Panc1 (cell line): ENCODE measurements at regions not wholly inside any gene's neighbourhood (a gene's known extent, or its start where the extent isn't known, plus 50 kb on each side); places are given as distances from the start of the nearest gene placed in this dataset.

Source experiments
- ATAC-seq: fragments of 200-7000 bp; cut with Tn5 transposase; 2 replicates; pipeline ENCODE4 v1.9.1; 2020; ENCODE audit warnings: mild to moderate bottlenecking, moderate library complexity
- BruUV-seq: library from RNA; stranded (reverse); fragments of 400-500 nt; replicated peaks from 2 replicates; lab custom pipeline; 2021; lab: Mats Ljungman, UMichigan
- CTCF ChIA-PET: fragments of 300-600 bp; sonication (Branson Sonifier 250); formaldehyde crosslinking; loops from one replicate; lab custom pipeline; 2022; ENCODE audit warnings: antibody characterized with exemption; lab: Charles Lee
- POLR2A ChIA-PET: fragments of 300-600 bp; sonication (Branson Sonifier 250); formaldehyde crosslinking; loops from one replicate; lab custom pipeline; 2022; ENCODE audit warnings: antibody characterized with exemption; lab: Charles Lee
- DNase-seq: peaks from one replicate; pipeline ENCODE4 v3.0.0-alpha.2; 2010; ENCODE audit warnings: low read depth, low spot score
- H3K27ac ChIP-seq: 2 replicates; pipeline ENCODE4 v1.5.1; 2011; ENCODE audit warnings: mild to moderate bottlenecking, low read length, inconsistent platforms
- H3K27me3 ChIP-seq: fragments of 200-500 bp; sonication (Bioruptor generic); 2 replicates; pipeline ENCODE4 v1.6.0; 2014; ENCODE audit warnings: low read length, inconsistent platforms; ENCODE audit not compliant: control insufficient read depth, insufficient read depth
- H3K36me3 ChIP-seq: fragments of 200-500 bp; sonication (Bioruptor generic); 2 replicates; pipeline ENCODE4 v1.5.1; 2014; ENCODE audit warnings: inconsistent platforms, mild to moderate bottlenecking, low read length, moderate library complexity; ENCODE audit not compliant: control insufficient read depth, insufficient read depth
- H3K4me1 ChIP-seq: 2 replicates; pipeline ENCODE4 v1.5.1; 2011; ENCODE audit warnings: inconsistent platforms, mild to moderate bottlenecking, low read length, moderate library complexity; ENCODE audit not compliant: control insufficient read depth, insufficient read depth
- H3K4me3 ChIP-seq, 2 experiments: 2 replicates each; pipeline ENCODE4 v1.5.1; 2011 to 2012; ENCODE audit warnings: low read depth in 2 of 2, low read length in 2 of 2, mild to moderate bottlenecking in 2 of 2, inconsistent platforms in 1 of 2, moderate library complexity in 1 of 2
- H3K9me3 ChIP-seq: fragments of 200-500 bp; sonication (Bioruptor generic); 2 replicates; pipeline ENCODE4 v1.5.1; 2014; ENCODE audit warnings: low read depth, mild to moderate bottlenecking, inconsistent platforms, low read length, moderate library complexity; ENCODE audit not compliant: control insufficient read depth, insufficient read depth
- POLR2AphosphoS5 ChIP-seq: IDR thresholded peaks from 2 replicates; pipeline ENCODE4 v1.6.1; 2012; ENCODE audit warnings: mild to moderate bottlenecking, low read depth, low read length, moderate library complexity
- SIN3A ChIP-seq: IDR thresholded peaks from 2 replicates; pipeline ENCODE4 v1.6.1; 2012; ENCODE audit warnings: low read depth, mild to moderate bottlenecking, low read length, moderate library complexity, borderline replicate concordance; ENCODE audit not compliant: insufficient read depth
- TCF7L2 ChIP-seq: IDR thresholded peaks from 2 replicates; pipeline ENCODE4 v1.6.1; 2011; ENCODE audit warnings: mild to moderate bottlenecking, low read depth, low read length, inconsistent platforms
- in situ Hi-C: cut with HindIII; loops from 2 replicates; pipeline ENCODE4 v1.10.0; 2016; ENCODE audit warnings: low sequenced_read_pairs, low pct_unique_long_range_greater_than_20kb
- intact Hi-C: fragments of 100-400 bp; cut with micrococcal nuclease; formaldehyde crosslinking; loops from one replicate; pipeline ENCODE4 v1.10.0; 2022; ENCODE audit not compliant: unreplicated experiment
- TF ChIP-seq, protein P1 (sequence below): fragments of 450-650 bp; IDR thresholded peaks from 2 replicates; pipeline ENCODE4 v1.5.1; 2017; ENCODE audit warnings: mild to moderate bottlenecking
- TF ChIP-seq, protein P2 (sequence below), 2 experiments: IDR thresholded peaks; 2 replicates each; pipeline ENCODE4 v1.6.1; 2011 to 2012; ENCODE audit warnings: low read depth in 2 of 2, control low read depth in 1 of 2, low read length in 1 of 2, mild to moderate bottlenecking in 1 of 2, moderate library complexity in 1 of 2; ENCODE audit not compliant: insufficient read depth in 1 of 2

DNA sequence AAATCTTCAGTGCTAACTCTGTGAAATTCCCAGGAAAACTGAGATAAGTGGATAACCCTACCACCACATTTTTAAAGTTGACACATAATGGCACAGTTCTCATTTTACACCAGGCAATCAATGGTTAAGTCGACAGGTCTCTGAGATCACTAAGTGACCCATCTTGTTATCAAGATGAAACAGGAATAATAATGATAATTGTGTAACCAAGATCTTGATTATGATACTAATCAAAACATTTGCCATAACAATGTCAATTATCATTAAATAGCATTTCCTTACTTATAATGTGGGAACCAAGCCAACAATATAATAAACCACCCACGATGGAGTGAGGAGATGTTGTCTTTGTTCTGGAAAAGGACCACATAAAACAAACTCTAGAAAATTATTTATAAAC is 541.6 kb downstream of the TFAP2B start:
- no peak overlapping the region for H3K27ac ChIP-seq
- intact Hi-C loops = no loop called here
- ChIA-PET POLR2A (no interaction called here), CTCF (no interaction called here)
- H3K4me1 ChIP-seq = no peaks in the 10 kb centered on the region
- DNase-seq (no peak), ATAC-seq (no peak)
- TF ChIP-seq SIN3A (no peak), TCF7L2 (no peak), POLR2AphosphoS5 (no peak)
- TF ChIP-seq, protein P1, sequence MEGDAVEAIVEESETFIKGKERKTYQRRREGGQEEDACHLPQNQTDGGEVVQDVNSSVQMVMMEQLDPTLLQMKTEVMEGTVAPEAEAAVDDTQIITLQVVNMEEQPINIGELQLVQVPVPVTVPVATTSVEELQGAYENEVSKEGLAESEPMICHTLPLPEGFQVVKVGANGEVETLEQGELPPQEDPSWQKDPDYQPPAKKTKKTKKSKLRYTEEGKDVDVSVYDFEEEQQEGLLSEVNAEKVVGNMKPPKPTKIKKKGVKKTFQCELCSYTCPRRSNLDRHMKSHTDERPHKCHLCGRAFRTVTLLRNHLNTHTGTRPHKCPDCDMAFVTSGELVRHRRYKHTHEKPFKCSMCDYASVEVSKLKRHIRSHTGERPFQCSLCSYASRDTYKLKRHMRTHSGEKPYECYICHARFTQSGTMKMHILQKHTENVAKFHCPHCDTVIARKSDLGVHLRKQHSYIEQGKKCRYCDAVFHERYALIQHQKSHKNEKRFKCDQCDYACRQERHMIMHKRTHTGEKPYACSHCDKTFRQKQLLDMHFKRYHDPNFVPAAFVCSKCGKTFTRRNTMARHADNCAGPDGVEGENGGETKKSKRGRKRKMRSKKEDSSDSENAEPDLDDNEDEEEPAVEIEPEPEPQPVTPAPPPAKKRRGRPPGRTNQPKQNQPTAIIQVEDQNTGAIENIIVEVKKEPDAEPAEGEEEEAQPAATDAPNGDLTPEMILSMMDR = no peak
- TF ChIP-seq, protein P2, sequence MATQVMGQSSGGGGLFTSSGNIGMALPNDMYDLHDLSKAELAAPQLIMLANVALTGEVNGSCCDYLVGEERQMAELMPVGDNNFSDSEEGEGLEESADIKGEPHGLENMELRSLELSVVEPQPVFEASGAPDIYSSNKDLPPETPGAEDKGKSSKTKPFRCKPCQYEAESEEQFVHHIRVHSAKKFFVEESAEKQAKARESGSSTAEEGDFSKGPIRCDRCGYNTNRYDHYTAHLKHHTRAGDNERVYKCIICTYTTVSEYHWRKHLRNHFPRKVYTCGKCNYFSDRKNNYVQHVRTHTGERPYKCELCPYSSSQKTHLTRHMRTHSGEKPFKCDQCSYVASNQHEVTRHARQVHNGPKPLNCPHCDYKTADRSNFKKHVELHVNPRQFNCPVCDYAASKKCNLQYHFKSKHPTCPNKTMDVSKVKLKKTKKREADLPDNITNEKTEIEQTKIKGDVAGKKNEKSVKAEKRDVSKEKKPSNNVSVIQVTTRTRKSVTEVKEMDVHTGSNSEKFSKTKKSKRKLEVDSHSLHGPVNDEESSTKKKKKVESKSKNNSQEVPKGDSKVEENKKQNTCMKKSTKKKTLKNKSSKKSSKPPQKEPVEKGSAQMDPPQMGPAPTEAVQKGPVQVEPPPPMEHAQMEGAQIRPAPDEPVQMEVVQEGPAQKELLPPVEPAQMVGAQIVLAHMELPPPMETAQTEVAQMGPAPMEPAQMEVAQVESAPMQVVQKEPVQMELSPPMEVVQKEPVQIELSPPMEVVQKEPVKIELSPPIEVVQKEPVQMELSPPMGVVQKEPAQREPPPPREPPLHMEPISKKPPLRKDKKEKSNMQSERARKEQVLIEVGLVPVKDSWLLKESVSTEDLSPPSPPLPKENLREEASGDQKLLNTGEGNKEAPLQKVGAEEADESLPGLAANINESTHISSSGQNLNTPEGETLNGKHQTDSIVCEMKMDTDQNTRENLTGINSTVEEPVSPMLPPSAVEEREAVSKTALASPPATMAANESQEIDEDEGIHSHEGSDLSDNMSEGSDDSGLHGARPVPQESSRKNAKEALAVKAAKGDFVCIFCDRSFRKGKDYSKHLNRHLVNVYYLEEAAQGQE (IDR thresholded peaks at IDR 0.05; ENCODE audit: insufficient read depth in 1 of 2, low read depth in 2 of 2, low read length in 1 of 2) = no peak
- H3K4me3 ChIP-seq = no peak overlapping the region
- no peaks in the 10 kb centered on the region for H3K9me3 ChIP-seq
- no TSS peak for BruUV-seq
- no peaks in the 10 kb centered on the region for H3K36me3 ChIP-seq
- in situ Hi-C loops = no loop called here
- H3K27me3 ChIP-seq = no peaks in the 10 kb centered on the region

DNA sequence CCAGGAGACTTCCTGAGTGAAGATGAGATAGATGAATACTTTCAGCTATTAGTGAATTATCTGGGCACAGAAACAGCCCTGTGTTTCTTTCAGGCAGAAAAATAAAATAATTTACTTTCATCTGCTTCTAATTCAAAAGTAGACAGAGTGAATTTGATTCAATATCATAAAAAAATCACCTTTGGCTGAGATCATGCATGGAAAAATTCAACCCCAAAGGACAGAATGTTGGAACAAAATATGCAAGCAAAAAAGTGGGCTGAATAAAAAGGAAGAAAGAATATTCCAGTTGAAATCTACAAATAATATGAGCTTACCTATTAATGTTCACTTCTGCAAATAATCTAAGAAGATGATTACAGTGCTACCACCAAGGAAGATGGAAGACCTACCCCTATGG is 546.9 kb downstream of the TFAP2B start:
- intact Hi-C loops = no loop called here

More for the DNA sequence above, 546.9 kb downstream of the TFAP2B start:
- ChIA-PET POLR2A (no interaction called here), CTCF (no interaction called here)
- ATAC-seq (no peak), DNase-seq (no peak)
- Histone ChIP-seq H3K27me3 (no peaks in the 10 kb centered on the region; the same call in 1 of the 2 replicates), H3K27ac (no peak overlapping the region), H3K4me3 (no peak overlapping the region), H3K4me1 (no peaks in the 10 kb centered on the region), H3K36me3 (no peaks in the 10 kb centered on the region), H3K9me3 (no peaks in the 10 kb centered on the region)
- no TSS peak for BruUV-seq
- TF ChIP-seq TCF7L2 (no peak), SIN3A (no peak), POLR2AphosphoS5 (no peak)
- TF ChIP-seq, protein P1 = no peak
- TF ChIP-seq, protein P2 (IDR thresholded peaks at IDR 0.05; ENCODE audit: insufficient read depth in 1 of 2, low read depth in 2 of 2, low read length in 1 of 2) = no peak
- in situ Hi-C loops = no loop called here
